GM23338 (cell line): ENCODE measurements at regions not wholly inside any gene's neighbourhood (a gene's known extent, or its start where the extent isn't known, plus 50 kb on each side); places are given as distances from the start of the nearest gene placed in this dataset.

ENCODE experiments used
- ATAC-seq: fragments of 200-7000 bp; cut with Tn5 transposase; 3 replicates; pipeline ENCODE4 v1.9.1; 2020
- DNase-seq: peaks from one replicate; pipeline ENCODE4 v3.0.0-alpha.2; 2015; ENCODE audit warnings: low spot score
- H2AFZ ChIP-seq: fragments of 200-600 bp; sonication (generic); 2 replicates; pipeline ENCODE4 v1.8.0; 2016; ENCODE audit warnings: antibody characterized with exemption, mild to moderate bottlenecking, moderate library complexity
- H3F3A ChIP-seq: fragments of 200-600 bp; sonication (generic); replicated peaks from 2 replicates; pipeline ENCODE4 v1.8.0; 2017; ENCODE audit warnings: antibody characterized with exemption, mixed run types, low read depth
- H3K27ac ChIP-seq: fragments of 200-600 bp; sonication (generic); 2 replicates; pipeline ENCODE4 v1.6.1; 2016; ENCODE audit warnings: low read depth
- H3K27me3 ChIP-seq: fragments of 200-600 bp; sonication (generic); 2 replicates; pipeline ENCODE4 v1.8.0; 2016; ENCODE audit warnings: mild to moderate bottlenecking, mixed run types, moderate library complexity; ENCODE audit not compliant: insufficient read depth
- H3K36me3 ChIP-seq: fragments of 200-600 bp; sonication (generic); 2 replicates; pipeline ENCODE4 v1.8.0; 2016; ENCODE audit warnings: mild to moderate bottlenecking; ENCODE audit not compliant: insufficient read depth
- H3K4me1 ChIP-seq: fragments of 200-600 bp; sonication (generic); 2 replicates; pipeline ENCODE4 v1.8.0; 2016; ENCODE audit warnings: mild to moderate bottlenecking, moderate library complexity; ENCODE audit not compliant: insufficient read depth
- H3K4me2 ChIP-seq: fragments of 200-600 bp; sonication (generic); 2 replicates; pipeline ENCODE4 v1.7.1; 2017; ENCODE audit warnings: mixed run types
- H3K4me3 ChIP-seq: fragments of 200-600 bp; sonication (generic); 2 replicates; pipeline ENCODE4 v1.6.1; 2016; ENCODE audit warnings: mixed run types
- H3K79me2 ChIP-seq: fragments of 200-600 bp; sonication (generic); replicated peaks from 2 replicates; pipeline ENCODE4 v1.8.0; 2017; ENCODE audit warnings: mild to moderate bottlenecking; ENCODE audit not compliant: insufficient read depth
- H3K9me2 ChIP-seq: fragments of 200-600 bp; sonication (generic); 2 replicates; pipeline ENCODE4 v1.8.0; 2017; ENCODE audit not compliant: insufficient read depth
- H4K20me1 ChIP-seq: fragments of 200-600 bp; sonication (generic); replicated peaks from 2 replicates; pipeline ENCODE4 v1.8.0; 2017; ENCODE audit warnings: mild to moderate bottlenecking; ENCODE audit not compliant: insufficient read depth
- H3K27ac Mint-ChIP-seq: 2 replicates; pipeline ENCODE4 v1.8.0; 2020; ENCODE audit warnings: inconsistent platforms, mild to moderate bottlenecking, moderate library complexity, mixed read lengths
- H3K27me3 Mint-ChIP-seq: 3 replicates; pipeline ENCODE4 v1.8.0; 2022; ENCODE audit warnings: low read depth, mild to moderate bottlenecking, moderate library complexity, mixed read lengths, inconsistent platforms; ENCODE audit not compliant: insufficient read depth, poor library complexity
- H3K36me3 Mint-ChIP-seq: 3 replicates; pipeline ENCODE4 v1.8.0; 2021; ENCODE audit warnings: low read depth, mild to moderate bottlenecking, inconsistent platforms, moderate library complexity, mixed read lengths
- H3K4me1 Mint-ChIP-seq: 3 replicates; pipeline ENCODE4 v1.8.0; 2020; ENCODE audit warnings: mild to moderate bottlenecking, inconsistent platforms, mixed read lengths
- H3K4me3 Mint-ChIP-seq: 3 replicates; pipeline ENCODE4 v1.8.0; 2021; ENCODE audit warnings: moderate library complexity, mild to moderate bottlenecking, inconsistent platforms, mixed read lengths
- H3K9me3 Mint-ChIP-seq: 3 replicates; pipeline ENCODE4 v1.8.0; 2020; ENCODE audit warnings: moderate library complexity, mild to moderate bottlenecking, inconsistent platforms, mixed read lengths
- CREB1 ChIP-seq: fragments of 250-450 bp; sonication (Bioruptor Pico); IDR thresholded peaks from 2 replicates; pipeline ENCODE4 v1.5.0; 2020; ENCODE audit warnings: low read depth, mild to moderate bottlenecking, moderate library complexity
- CTCF ChIP-seq, 2 experiments: fragments of 200-600 bp in 1 of 2; sonication (generic) in 1 of 2; conservative IDR thresholded peaks; 2 replicates each; pipeline versions ENCODE4 v1.5.1 to v1.6.1; 2016 to 2017; ENCODE audit warnings: antibody characterized with exemption in 2 of 2, low read depth in 2 of 2, mild to moderate bottlenecking in 2 of 2, moderate library complexity in 1 of 2
- EZH2 ChIP-seq: fragments of 200-600 bp; sonication (generic); IDR thresholded peaks from one replicate; pipeline ENCODE4 v1.8.0; 2017; ENCODE audit warnings: antibody characterized with exemption, mild to moderate bottlenecking, low read depth; ENCODE audit not compliant: unreplicated experiment
- EZH2phosphoT487 ChIP-seq: fragments of 200-600 bp; sonication (generic); IDR thresholded peaks from one replicate; pipeline ENCODE4 v1.8.1; 2018; ENCODE audit warnings: antibody characterized with exemption; ENCODE audit not compliant: unreplicated experiment
- JUNB ChIP-seq: IDR thresholded peaks from one replicate; pipeline ENCODE4 v1.6.1; 2016; ENCODE audit warnings: antibody characterized with exemption; ENCODE audit not compliant: unreplicated experiment
- NANOG ChIP-seq: IDR thresholded peaks from 2 replicates; pipeline ENCODE4 v1.6.1; 2016; ENCODE audit warnings: antibody characterized with exemption, borderline replicate concordance
- POLR2AphosphoS5 ChIP-seq: IDR thresholded peaks from 2 replicates; pipeline ENCODE4 v1.6.1; 2016; ENCODE audit warnings: antibody characterized with exemption, low read depth
- REST ChIP-seq: IDR thresholded peaks from one replicate; pipeline ENCODE4 v1.6.1; 2018; ENCODE audit warnings: antibody characterized with exemption; ENCODE audit not compliant: unreplicated experiment
- STAT1 ChIP-seq: IDR thresholded peaks from one replicate; pipeline ENCODE4 v1.6.1; 2016; ENCODE audit warnings: antibody characterized with exemption; ENCODE audit not compliant: unreplicated experiment
- ZNF114 ChIP-seq: fragments of 250-450 bp; sonication (Bioruptor Pico); IDR thresholded peaks from 2 replicates; pipeline ENCODE4 v1.5.0; 2020; ENCODE audit warnings: mild to moderate bottlenecking, moderate library complexity
- ZNF331 ChIP-seq: fragments of 250-450 bp; sonication (Bioruptor Pico); IDR thresholded peaks from 2 replicates; pipeline ENCODE4 v1.5.0; 2020; ENCODE audit warnings: low read depth, mild to moderate bottlenecking, moderate library complexity
- TF ChIP-seq, protein P1 (sequence below): fragments of 250-450 bp; sonication (Bioruptor Pico); IDR thresholded peaks from 2 replicates; pipeline ENCODE4 v1.5.0; 2020; ENCODE audit warnings: mild to moderate bottlenecking, moderate library complexity
- TF ChIP-seq, protein P2 (sequence below): IDR thresholded peaks from 2 replicates; pipeline ENCODE4 v1.6.1; 2016; ENCODE audit warnings: antibody characterized with exemption

- TF ChIP-seq ZNF331 (CRISPR knock-in tag) (no peak), CTCF (conservative IDR thresholded peaks at IDR 0.05; ENCODE audit: low read depth in 2 of 2) (no peak), JUNB (no peak), CREB1 (CRISPR knock-in tag) (no peak)
These were observed 231.3 kb upstream of the DAB1 start (continued) for GRCh38 chr1:57655161-57655560.

GRCh38 chr1:57644667-57645066, 220.8 kb upstream of the DAB1 start:
- H3K4me3 Mint-ChIP-seq: no peak overlapping the region
- Histone ChIP-seq H3K4me2 (no peak overlapping the region), H3K4me3 (no peak overlapping the region), H3K79me2 (no peaks in the 10 kb centered on the region), H4K20me1 (no peaks in the 10 kb centered on the region), H3K36me3 (no peaks in the 10 kb centered on the region), H3K9me2 (no peaks in the 10 kb centered on the region), H3K27me3 (no peaks in the 10 kb centered on the region), H3F3A (no peaks in the 10 kb centered on the region), H2AFZ (no peak overlapping the region), H3K4me1 (peaks cover 3% of the 10 kb centered on the region; the same call in 1 of the 2 replicates), H3K27ac (no peak overlapping the region)
- DNase-seq (no peak), ATAC-seq (no peak)
- peaks cover 11% of the 10 kb centered on the region for H3K4me1 Mint-ChIP-seq
- H3K9me3 Mint-ChIP-seq: no peaks in the 10 kb centered on the region; the same call in 2 of the 3 replicates
- no peaks in the 10 kb centered on the region for H3K27me3 Mint-ChIP-seq
- no peak overlapping the region for H3K27ac Mint-ChIP-seq
- H3K36me3 Mint-ChIP-seq: no peaks in the 10 kb centered on the region
- TF ChIP-seq, protein P1, sequence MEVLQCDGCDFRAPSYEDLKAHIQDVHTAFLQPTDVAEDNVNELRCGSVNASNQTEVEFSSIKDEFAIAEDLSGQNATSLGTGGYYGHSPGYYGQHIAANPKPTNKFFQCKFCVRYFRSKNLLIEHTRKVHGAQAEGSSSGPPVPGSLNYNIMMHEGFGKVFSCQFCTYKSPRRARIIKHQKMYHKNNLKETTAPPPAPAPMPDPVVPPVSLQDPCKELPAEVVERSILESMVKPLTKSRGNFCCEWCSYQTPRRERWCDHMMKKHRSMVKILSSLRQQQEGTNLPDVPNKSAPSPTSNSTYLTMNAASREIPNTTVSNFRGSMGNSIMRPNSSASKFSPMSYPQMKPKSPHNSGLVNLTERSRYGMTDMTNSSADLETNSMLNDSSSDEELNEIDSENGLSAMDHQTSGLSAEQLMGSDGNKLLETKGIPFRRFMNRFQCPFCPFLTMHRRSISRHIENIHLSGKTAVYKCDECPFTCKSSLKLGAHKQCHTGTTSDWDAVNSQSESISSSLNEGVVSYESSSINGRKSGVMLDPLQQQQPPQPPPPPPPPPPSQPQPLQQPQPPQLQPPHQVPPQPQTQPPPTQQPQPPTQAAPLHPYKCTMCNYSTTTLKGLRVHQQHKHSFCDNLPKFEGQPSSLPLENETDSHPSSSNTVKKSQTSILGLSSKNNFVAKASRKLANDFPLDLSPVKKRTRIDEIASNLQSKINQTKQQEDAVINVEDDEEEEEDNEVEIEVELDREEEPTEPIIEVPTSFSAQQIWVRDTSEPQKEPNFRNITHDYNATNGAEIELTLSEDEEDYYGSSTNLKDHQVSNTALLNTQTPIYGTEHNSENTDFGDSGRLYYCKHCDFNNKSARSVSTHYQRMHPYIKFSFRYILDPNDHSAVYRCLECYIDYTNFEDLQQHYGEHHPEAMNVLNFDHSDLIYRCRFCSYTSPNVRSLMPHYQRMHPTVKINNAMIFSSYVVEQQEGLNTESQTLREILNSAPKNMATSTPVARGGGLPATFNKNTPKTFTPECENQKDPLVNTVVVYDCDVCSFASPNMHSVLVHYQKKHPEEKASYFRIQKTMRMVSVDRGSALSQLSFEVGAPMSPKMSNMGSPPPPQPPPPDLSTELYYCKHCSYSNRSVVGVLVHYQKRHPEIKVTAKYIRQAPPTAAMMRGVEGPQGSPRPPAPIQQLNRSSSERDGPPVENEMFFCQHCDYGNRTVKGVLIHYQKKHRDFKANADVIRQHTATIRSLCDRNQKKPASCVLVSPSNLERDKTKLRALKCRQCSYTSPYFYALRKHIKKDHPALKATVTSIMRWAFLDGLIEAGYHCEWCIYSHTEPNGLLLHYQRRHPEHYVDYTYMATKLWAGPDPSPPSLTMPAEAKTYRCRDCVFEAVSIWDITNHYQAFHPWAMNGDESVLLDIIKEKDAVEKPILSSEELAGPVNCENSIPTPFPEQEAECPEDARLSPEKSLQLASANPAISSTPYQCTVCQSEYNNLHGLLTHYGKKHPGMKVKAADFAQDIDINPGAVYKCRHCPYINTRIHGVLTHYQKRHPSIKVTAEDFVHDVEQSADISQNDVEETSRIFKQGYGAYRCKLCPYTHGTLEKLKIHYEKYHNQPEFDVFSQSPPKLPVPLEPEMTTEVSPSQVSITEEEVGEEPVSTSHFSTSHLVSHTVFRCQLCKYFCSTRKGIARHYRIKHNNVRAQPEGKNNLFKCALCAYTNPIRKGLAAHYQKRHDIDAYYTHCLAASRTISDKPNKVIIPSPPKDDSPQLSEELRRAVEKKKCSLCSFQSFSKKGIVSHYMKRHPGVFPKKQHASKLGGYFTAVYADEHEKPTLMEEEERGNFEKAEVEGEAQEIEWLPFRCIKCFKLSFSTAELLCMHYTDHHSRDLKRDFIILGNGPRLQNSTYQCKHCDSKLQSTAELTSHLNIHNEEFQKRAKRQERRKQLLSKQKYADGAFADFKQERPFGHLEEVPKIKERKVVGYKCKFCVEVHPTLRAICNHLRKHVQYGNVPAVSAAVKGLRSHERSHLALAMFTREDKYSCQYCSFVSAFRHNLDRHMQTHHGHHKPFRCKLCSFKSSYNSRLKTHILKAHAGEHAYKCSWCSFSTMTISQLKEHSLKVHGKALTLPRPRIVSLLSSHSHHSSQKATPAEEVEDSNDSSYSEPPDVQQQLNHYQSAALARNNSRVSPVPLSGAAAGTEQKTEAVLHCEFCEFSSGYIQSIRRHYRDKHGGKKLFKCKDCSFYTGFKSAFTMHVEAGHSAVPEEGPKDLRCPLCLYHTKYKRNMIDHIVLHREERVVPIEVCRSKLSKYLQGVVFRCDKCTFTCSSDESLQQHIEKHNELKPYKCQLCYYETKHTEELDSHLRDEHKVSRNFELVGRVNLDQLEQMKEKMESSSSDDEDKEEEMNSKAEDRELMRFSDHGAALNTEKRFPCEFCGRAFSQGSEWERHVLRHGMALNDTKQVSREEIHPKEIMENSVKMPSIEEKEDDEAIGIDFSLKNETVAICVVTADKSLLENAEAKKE (CRISPR knock-in tag): no peak
- TF ChIP-seq ZNF331 (CRISPR knock-in tag): no peak
- TF ChIP-seq ZNF114 (CRISPR knock-in tag): no peak
- no peak for TF ChIP-seq JUNB
- no peak for TF ChIP-seq EZH2
- TF ChIP-seq, protein P2, sequence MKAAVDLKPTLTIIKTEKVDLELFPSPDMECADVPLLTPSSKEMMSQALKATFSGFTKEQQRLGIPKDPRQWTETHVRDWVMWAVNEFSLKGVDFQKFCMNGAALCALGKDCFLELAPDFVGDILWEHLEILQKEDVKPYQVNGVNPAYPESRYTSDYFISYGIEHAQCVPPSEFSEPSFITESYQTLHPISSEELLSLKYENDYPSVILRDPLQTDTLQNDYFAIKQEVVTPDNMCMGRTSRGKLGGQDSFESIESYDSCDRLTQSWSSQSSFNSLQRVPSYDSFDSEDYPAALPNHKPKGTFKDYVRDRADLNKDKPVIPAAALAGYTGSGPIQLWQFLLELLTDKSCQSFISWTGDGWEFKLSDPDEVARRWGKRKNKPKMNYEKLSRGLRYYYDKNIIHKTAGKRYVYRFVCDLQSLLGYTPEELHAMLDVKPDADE: no peak
- TF ChIP-seq CREB1 (CRISPR knock-in tag): no peak
- no peak for TF ChIP-seq EZH2phosphoT487
- no peak for TF ChIP-seq POLR2AphosphoS5
- TF ChIP-seq REST: no peak
- TF ChIP-seq NANOG: no peak
- TF ChIP-seq STAT1: no peak
